HG03108 (cell line): ENCODE measurements at regions not wholly inside any gene's neighbourhood (a gene's known extent, or its start where the extent isn't known, plus 50 kb on each side); places are given as distances from the start of the nearest gene placed in this dataset.
"Not testable (repeated sequence)": the region's sequence is repeated elsewhere in the genome, so short reads cannot be mapped to it uniquely, and the experiment has no call there.

Experiments used
- ATAC-seq: cut with Tn5 transposase; IDR thresholded peaks from one replicate; pipeline ENCODE4 v1.9.1; 2021; ENCODE audit warnings: moderate library complexity; ENCODE audit not compliant: unreplicated experiment

DNA sequence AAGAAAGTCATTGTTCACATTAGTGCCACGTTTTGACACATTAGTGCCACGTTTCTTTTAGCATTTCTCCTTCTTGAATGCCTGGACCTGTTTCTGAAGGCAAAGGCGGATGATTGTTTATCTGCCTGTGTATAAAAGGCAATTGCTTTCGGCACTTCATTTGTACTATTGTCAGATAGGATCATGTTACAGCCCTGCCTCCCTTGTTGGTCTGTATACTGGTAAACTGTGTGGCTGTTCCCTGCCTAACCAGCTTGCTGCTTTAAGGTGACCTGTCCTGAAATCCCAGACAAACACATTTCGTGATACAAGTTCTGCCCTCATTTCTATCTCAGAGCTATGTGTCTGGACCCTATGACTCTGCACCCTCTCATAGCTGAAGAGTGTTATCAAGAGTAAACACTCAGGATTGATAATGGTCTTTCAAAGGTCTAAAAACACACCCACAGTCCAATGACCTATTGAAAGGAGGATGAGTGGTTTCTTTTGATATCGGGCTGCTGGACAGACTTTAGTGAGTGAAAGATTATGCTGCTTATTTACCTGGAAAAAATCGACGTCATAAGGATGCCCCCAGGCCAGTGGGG, 276.3 kb upstream of the MCTP2 start:
- ATAC-seq, result no peak

DNA sequence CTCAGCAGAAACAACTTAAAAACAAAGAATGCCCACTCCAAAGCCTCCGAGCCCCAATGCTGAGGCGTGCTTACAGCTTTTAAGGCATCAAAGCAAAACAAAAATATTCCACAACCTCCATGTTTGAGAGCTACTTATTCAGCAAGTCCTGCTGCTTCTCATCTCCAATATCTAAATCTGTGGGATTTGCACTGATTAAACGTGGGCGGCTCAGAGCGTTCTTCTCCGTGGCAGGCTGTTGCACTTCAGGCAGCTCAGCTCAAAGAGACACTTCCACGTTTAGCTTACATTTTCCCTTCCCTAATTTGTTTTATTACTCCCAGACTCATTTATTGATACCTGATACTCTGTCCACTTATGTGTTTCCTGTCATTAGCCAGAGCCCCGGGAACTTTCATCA, 282.6 kb upstream of the MCTP2 start:
- ATAC-seq, result no peak

- ATAC-seq, result no peak
These were observed 287.8 kb upstream of the MCTP2 start for GRCh38 chr15:93943586-93943985.

DNA sequence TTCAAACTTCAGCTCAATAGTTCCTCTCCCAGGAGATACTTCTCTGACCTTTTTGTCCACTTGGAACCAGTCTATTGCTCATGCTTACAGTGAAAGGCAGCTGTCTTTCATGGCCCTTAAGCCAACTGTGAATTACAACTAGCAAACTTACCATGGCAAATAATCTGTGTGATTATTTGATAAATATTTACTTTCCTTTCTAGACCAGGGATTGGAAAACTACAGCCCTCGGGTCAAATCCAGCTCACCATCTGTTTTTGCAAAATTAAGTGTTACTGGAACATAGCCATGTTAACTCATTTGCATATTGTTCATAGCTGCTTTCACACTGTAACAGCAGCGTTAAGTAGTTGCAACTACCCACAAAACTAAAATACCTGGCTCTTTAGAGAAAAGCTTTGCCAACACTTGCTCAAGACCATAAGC, 289.1 kb upstream of the MCTP2 start:
- ATAC-seq, result no peak

DNA sequence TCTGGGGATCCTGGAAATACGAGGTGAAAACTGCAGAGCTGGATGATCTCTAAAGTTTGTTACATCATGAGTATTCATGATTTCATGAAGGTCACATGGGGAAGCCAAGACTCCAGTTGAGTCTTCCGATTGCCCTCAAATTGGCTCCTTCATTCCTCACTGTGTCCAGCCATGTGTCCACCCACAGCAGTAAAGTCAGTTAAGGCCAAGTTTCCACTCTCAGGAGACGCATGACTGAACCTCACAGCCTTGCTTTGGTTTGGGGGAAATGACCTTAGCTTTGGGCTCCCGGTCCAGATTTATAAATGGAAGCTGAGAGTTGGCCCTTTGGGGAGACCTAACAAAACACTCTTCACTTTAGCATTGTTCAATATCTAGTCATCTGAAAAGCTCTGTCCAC, 289.7 kb upstream of the MCTP2 start:
- ATAC-seq, result no peak

- ATAC-seq, result no peak
These were observed 291.1 kb upstream of the MCTP2 start for GRCh38 chr15:93940226-93940625.

- peak; percentile 60 for ATAC-seq
These were observed 299.1 kb upstream of the MCTP2 start for GRCh38 chr15:93932164-93932776.

GRCh38 chr15:93929375-93930094, 301.8 kb upstream of the MCTP2 start:
- no peak for ATAC-seq

- no peak for ATAC-seq
These were observed 311.2 kb upstream of the MCTP2 start for GRCh38 chr15:93920204-93920603.

- ATAC-seq, result not testable (repeated sequence)
These were observed 312.6 kb upstream of the MCTP2 start for GRCh38 chr15:93918801-93919200.

DNA sequence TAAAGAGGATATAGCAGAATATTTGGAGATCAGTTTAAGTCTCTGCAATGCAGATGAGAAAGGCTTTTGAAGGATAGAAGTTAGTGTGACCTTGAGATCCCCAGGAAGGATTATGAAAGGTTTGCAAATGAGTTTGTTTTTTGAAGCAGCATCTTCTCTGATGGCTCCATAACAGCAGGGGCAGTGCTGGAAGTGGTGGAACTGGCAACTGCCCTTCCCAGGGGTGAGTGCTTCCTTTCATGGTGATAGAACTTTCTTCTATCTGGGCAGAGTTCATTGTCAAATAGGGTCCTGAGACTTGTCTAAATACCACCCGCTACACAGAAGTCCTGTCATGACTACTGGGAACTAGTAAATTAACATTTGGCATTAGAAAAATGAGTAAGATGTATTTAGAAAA, 314.2 kb upstream of the MCTP2 start:
- ATAC-seq, result no peak

DNA sequence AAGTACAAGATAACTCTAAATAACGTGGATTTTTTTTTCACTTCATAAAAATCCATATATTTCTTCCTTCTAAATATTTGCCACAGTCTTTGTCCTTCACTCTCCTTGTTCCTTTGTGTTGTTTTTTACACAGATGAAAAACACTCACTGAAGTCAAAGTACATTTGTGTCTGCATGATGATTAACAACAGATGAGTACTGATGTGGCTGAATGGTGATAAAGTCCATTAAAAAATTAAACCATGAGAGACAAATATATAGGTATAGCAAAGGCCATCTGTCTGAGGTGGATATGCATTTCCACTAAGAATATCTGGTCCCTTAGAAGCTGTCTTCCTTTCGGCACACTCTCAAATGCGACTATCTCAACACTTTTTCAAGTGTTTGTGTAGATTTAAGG, 317.5 kb upstream of the MCTP2 start:
- no peak for ATAC-seq

DNA sequence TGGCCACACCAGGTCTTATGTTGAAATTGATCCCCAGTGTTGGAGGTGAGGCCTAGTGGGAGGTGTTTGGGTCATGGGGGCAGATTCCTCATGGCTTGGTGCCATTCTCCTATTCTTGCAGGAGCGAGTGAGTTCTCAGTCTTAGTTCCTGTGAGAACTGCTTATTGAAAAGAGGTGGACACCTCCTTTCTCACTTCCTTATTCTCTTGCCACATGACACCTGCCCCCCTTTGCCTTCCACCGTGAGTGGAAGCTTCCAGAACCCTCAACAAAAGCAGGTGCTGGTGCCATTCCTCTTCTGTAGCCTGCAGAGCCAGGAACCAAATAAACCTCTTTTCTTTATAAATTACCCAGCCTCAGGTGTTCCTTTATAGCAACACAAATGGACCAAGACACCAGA, 318.1 kb upstream of the MCTP2 start:
- no peak for ATAC-seq

GRCh38 chr15:93900476-93901400, 330.6 kb upstream of the MCTP2 start:
- ATAC-seq, result no peak

GRCh38 chr15:93899817-93900216, 331.5 kb upstream of the MCTP2 start:
- ATAC-seq, result no peak

GRCh38 chr15:93897377-93897776, 334.0 kb upstream of the MCTP2 start:
- ATAC-seq, result no peak

DNA sequence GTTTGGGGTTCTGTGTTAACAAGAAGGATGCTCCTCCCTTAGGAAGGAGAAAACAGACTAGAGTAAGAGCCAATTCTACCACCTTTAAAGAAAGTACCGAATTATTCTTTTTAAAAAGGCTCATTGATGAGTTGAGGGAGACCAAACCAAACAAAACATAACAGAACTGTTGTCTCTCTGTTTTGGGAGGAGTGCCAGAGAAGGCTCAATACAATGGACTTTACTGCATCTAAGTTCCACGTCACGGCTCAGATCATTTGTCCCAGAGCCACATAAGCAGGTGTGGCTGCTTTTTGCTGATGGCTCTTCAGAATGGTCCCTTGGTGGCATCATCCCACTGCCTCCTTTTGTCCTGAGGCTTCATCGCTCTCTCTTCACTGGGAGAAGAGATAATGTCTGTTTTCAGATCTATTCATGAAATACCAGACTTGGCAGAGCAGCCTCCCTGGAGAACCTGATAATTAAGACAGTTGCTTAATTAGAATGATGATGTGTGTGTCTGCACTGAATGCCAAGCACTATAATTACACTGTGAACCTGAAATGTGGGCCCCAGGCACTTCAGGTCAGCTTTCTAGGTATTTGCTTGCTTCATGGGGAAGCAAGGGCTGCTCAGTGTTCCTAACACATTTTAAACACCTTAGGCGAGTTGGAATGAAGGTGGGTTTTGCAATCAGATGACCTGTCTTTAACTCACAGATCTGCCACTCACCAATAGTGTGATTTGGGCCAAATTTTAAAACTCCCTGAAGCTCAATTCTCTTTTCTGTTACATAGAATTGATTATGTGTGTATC, 335.2 kb upstream of the MCTP2 start:
- no peak for ATAC-seq

DNA sequence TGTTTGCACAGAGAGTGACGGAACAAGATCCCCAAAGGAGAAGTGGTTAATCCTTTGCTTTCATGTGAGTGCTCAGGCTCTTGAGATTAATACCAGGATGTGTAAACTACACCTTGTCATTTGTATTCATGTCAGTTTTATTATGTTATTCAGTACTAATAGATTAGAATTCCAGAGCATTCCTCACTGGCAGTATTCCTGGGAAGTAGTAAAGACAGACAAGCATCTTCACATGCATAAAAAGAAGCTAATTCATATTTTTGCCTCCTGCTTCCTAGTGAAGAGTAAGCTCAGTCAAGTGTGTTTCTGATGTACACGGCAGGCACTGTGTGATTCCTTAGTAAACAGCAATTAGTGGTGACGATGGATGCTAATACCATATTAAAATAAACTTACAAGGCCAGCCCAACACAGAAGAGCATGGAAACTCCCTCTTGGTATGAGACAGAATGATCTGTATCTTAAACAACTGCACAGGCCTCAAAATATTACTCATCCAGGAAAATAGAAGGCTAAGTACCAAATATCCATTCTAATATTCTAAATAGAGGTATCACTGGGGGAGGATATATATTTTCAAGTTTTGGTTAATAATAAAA, 336.8 kb upstream of the MCTP2 start:
- ATAC-seq, result no peak

GRCh38 chr15:93887151-93887550, 344.2 kb upstream of the MCTP2 start:
- no peak for ATAC-seq

- no peak for ATAC-seq
These were observed 348.6 kb upstream of the MCTP2 start for GRCh38 chr15:93882779-93883178.
